Breast epithelium (tissue), 4 donors: ENCODE measurements at regions not wholly inside any gene's neighbourhood (a gene's known extent, or its start where the extent isn't known, plus 50 kb on each side); places are given as distances from the start of the nearest gene placed in this dataset.
A peak's percentile ranks its signal among the peaks of the same experiment; 100 is the strongest.

Source experiments
- DNase-seq, 2 donors: peaks; one replicate each; pipeline ENCODE4 v3.0.0-alpha.2; 2019; ENCODE audit warnings: low spot score in 2 of 2
- H3K27ac ChIP-seq, 2 donors: fragments of 200-600 bp; sonication (generic) in 1 of 2; one replicate each; pipeline ENCODE4 v1.5.1; 2016 to 2019; ENCODE audit warnings: mild to moderate bottlenecking in 1 of 2
- H3K27me3 ChIP-seq, 2 donors: fragments of 200-600 bp; sonication (generic) in 1 of 2; one replicate each; pipeline versions ENCODE4 v1.5.1 to v1.6.0; 2017 to 2019; ENCODE audit warnings: control low read depth in 1 of 2, mild to moderate bottlenecking in 1 of 2
- H3K36me3 ChIP-seq: fragments of 200-600 bp; one replicate; pipeline ENCODE4 v1.5.1; 2019
- H3K4me1 ChIP-seq, 2 donors: fragments of 200-600 bp; sonication (generic); one replicate each; pipeline ENCODE4 v1.5.1; 2016 to 2019; ENCODE audit warnings: control low read depth in 1 of 2
- H3K4me3 ChIP-seq, 3 donors: fragments of 200-600 bp; sonication (generic); 1 replicate in 2 of 3; 2 replicates in 1 of 3; pipeline ENCODE4 v1.5.1; 2016 to 2019; ENCODE audit warnings: mild to moderate bottlenecking in 3 of 3, moderate library complexity in 2 of 3
- H3K9me3 ChIP-seq, 2 donors: fragments of 200-600 bp; sonication (generic) in 1 of 2; one replicate each; pipeline ENCODE4 v1.5.1; 2016 to 2019; ENCODE audit warnings: control low read depth in 1 of 2
- POLR2A ChIP-seq: fragments of 450-650 bp; IDR thresholded peaks from one replicate; pipeline ENCODE4 v1.6.1; 2016; ENCODE audit warnings: antibody characterized with exemption, mild to moderate bottlenecking, moderate library complexity
- POLR2AphosphoS5 ChIP-seq, 3 donors: sonication (generic); formaldehyde crosslinking; IDR thresholded peaks; one replicate each; pipeline ENCODE4 v1.6.1; 2017; ENCODE audit warnings: antibody characterized with exemption in 3 of 3
- intact Hi-C: fragments of 100-400 bp; cut with DNase I; formaldehyde crosslinking; loops from one replicate; pipeline ENCODE4 v1.15.1; 2023; ENCODE audit warnings: low total_unique reads
- TF ChIP-seq, protein P1 (sequence below), 3 donors: fragments of 450-650 bp; IDR thresholded peaks; one replicate each; pipeline ENCODE4 v1.5.1; 2016 to 2017; ENCODE audit warnings: antibody characterized with exemption in 3 of 3, mild to moderate bottlenecking in 3 of 3, moderate library complexity in 3 of 3

DNA sequence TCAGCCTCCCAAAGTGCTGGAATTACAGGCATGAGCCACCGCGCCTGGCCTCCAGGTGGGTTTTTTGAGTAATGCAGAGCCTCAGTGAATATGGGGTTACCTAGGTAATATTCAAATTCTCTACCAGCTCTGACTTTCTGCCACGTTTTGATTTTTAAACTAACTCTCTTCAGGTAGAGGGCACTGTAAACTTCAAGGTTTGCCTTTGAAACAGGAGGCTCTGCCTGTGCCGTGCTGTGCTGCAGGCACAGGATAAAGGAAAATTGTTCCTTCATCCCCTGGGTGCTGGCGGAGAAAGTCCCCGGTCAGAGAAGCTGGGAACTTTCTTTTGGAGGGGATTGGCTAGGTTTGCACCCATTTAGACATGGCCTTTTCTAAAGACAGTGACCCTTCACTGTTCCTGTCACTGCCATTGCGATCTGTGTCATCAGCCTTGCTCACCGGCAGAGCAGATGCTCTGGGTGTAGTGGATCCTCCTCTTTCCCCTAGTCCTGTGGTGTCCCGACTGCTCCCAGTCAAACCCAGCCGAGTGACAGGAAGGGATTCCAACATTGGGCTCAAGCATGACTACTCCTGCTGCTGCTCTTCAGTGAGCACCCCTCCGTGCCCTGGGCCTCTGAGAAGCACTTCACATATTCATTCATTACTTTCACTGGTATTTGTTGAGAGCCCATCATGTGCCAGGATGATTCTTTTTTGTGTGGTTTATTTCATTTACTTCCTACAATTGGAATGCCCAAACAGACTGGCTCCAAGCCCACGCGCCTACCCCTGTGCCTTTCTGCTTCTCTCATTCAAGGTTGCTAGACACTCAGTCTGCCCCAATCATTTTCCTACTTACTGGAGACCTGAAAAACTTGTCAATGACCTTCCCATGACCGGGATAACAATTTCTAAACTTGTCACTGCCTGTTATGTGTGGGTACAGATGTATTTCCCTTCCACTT is 103.6 kb downstream of the TMEM30B start:
- no peaks in the 10 kb centered on the region for H3K9me3 ChIP-seq
- TF ChIP-seq POLR2AphosphoS5 (IDR thresholded peaks at IDR 0.05) (no peak), POLR2A (no peak)
- TF ChIP-seq, protein P1, sequence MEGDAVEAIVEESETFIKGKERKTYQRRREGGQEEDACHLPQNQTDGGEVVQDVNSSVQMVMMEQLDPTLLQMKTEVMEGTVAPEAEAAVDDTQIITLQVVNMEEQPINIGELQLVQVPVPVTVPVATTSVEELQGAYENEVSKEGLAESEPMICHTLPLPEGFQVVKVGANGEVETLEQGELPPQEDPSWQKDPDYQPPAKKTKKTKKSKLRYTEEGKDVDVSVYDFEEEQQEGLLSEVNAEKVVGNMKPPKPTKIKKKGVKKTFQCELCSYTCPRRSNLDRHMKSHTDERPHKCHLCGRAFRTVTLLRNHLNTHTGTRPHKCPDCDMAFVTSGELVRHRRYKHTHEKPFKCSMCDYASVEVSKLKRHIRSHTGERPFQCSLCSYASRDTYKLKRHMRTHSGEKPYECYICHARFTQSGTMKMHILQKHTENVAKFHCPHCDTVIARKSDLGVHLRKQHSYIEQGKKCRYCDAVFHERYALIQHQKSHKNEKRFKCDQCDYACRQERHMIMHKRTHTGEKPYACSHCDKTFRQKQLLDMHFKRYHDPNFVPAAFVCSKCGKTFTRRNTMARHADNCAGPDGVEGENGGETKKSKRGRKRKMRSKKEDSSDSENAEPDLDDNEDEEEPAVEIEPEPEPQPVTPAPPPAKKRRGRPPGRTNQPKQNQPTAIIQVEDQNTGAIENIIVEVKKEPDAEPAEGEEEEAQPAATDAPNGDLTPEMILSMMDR (IDR thresholded peaks at IDR 0.05) = no peak
- H3K27me3 ChIP-seq = no peaks in the 10 kb centered on the region
- intact Hi-C loops = no loop called here
- no peaks in the 10 kb centered on the region for H3K4me1 ChIP-seq
- H3K27ac ChIP-seq = peak overlapping the region; percentile 60 to 75
- no peak for DNase-seq
- H3K4me3 ChIP-seq = peak overlapping the region in 2 of 3 donors; percentile 23 to 30
- no peaks in the 10 kb centered on the region for H3K36me3 ChIP-seq

DNA sequence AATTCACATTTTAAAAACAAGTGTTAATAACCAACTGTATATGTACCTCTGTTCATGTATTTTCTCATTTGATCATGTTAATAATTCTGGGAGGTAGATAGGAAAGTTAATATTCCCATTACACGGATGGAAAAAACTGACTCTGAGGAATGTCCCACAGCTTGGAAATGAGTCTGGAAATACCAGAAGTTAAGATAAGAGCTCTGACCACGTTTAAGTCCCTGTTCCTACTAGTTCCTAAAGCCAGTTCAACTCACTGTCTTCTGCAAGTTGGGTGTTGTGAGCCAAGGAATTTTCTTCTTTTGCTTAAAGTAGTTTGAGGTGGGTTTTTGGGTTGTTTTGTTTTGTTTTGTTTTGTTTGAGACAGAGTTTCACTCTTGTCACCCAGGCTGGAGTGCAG is 104.5 kb downstream of the TMEM30B start:
- intact Hi-C loops = no loop called here
- Histone ChIP-seq H3K27me3 (no peaks in the 10 kb centered on the region), H3K36me3 (no peaks in the 10 kb centered on the region), H3K27ac (no peak overlapping the region), H3K9me3 (no peaks in the 10 kb centered on the region), H3K4me1 (no peaks in the 10 kb centered on the region), H3K4me3 (no peak overlapping the region)
- TF ChIP-seq POLR2AphosphoS5 (IDR thresholded peaks at IDR 0.05) (no peak), POLR2A (no peak)
- TF ChIP-seq, protein P1 (IDR thresholded peaks at IDR 0.05) = no peak
- DNase-seq = no peak

DNA sequence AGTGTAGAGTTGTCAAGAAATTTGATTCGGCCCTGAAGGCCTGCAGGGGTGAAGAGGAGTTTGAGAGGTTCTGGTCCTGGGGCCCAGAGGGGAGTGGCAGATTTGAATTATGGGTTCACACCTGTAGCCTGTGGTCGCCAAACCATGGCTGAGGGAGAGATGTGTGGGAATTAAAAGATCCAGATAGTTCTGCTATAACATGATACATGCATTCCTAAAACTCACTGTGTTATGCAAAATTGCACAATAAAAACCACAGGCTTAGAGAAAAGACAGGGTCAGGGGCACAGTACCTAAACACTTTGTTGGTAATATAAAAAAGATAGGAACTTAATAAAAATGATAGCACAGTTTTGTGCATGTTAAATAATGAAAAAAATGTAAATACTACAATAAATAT is 106.2 kb downstream of the TMEM30B start:
- Histone ChIP-seq H3K9me3 (no peaks in the 10 kb centered on the region), H3K27me3 (no peaks in the 10 kb centered on the region), H3K4me3 (no peak overlapping the region), H3K27ac (no peak overlapping the region), H3K36me3 (no peaks in the 10 kb centered on the region), H3K4me1 (no peaks in the 10 kb centered on the region)
- intact Hi-C loops = no loop called here
- TF ChIP-seq, protein P1 (IDR thresholded peaks at IDR 0.05) = no peak
- TF ChIP-seq POLR2AphosphoS5 (IDR thresholded peaks at IDR 0.05) = no peak
- no peak for TF ChIP-seq POLR2A
- no peak for DNase-seq

DNA sequence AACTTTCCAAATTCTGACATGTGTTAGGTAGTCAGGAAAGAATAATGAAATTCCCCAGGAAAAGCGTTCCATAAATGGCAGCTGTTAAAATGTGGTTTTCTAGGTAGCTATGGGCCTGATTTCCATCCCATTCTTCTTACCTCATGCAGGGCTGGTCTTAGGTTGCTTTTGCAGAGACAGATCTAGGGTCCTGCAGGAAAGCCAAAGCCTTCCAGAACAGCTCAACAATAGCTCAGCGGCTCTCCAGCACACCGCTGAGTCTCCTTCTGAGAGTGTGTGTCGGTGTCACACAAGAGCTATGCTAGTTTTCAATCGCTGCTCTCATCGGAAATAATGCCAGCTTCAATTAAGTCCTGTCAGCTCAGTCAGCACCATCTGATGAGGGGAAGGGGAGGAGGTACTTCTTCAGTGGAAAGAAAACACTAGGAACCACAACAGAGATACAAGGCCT is 106.7 kb downstream of the TMEM30B start:
- H3K4me1 ChIP-seq = no peaks in the 10 kb centered on the region
- intact Hi-C loops = no loop called here
- H3K9me3 ChIP-seq = no peaks in the 10 kb centered on the region
- no peak overlapping the region for H3K27ac ChIP-seq
- no peak for TF ChIP-seq POLR2A
- TF ChIP-seq POLR2AphosphoS5 (IDR thresholded peaks at IDR 0.05) = no peak
- TF ChIP-seq, protein P1 (IDR thresholded peaks at IDR 0.05) = no peak
- no peak for DNase-seq
- H3K27me3 ChIP-seq = no peaks in the 10 kb centered on the region
- no peak overlapping the region for H3K4me3 ChIP-seq
- no peaks in the 10 kb centered on the region for H3K36me3 ChIP-seq

DNA sequence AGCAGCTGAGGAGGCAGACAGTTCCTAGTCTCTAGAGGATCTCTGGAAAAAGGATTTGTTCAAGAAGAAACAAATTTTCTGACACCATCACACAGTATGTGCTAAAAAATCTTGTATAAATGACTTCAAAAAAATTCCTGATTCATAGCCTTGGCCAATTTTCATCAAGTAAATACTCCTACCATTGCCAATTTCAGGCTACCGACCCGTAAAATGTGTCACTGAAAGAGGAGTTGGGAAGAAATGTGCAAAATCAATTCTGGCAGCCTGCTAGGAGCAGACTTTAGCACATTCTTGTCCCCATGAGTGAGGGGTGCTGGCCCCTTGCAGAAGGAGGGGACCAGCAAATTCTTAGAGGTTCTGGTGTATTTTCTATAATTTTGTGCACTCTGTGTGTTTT is 109.4 kb downstream of the TMEM30B start:
- H3K4me1 ChIP-seq = no peaks in the 10 kb centered on the region
- intact Hi-C loops = no loop called here
- no peaks in the 10 kb centered on the region for H3K27me3 ChIP-seq
- H3K9me3 ChIP-seq = no peaks in the 10 kb centered on the region
- H3K27ac ChIP-seq = no peak overlapping the region
- no peak for DNase-seq
- no peaks in the 10 kb centered on the region for H3K36me3 ChIP-seq
- no peak overlapping the region for H3K4me3 ChIP-seq
- TF ChIP-seq, protein P1 (IDR thresholded peaks at IDR 0.05) = no peak
- TF ChIP-seq POLR2AphosphoS5 (IDR thresholded peaks at IDR 0.05) = no peak
- TF ChIP-seq POLR2A = no peak
